T-helper 2 cell treated with Interferon-gamma antibody and Interleukin-4, amounts not matched to agents 5 μg/mL and 100 μg/mL, for 36 hours (primary cell): ENCODE measurements at regions not wholly inside any gene's neighbourhood (a gene's known extent, or its start where the extent isn't known, plus 50 kb on each side); places are given as distances from the start of the nearest gene placed in this dataset.

Experiments used
- DNase-seq: peaks from one replicate; pipeline ENCODE4 v3.0.0; 2021; ENCODE audit warnings: low spot score
- H3K27ac Mint-ChIP-seq: one replicate; pipeline ENCODE4 v1.8.0; 2021; ENCODE audit warnings: mild to moderate bottlenecking, mixed read lengths
- H3K27me3 Mint-ChIP-seq: one replicate; pipeline ENCODE4 v1.8.0; 2021; ENCODE audit warnings: low read depth, mixed read lengths
- H3K36me3 Mint-ChIP-seq: one replicate; pipeline ENCODE4 v1.8.0; 2021; ENCODE audit warnings: low read depth, mixed read lengths
- H3K4me1 Mint-ChIP-seq: one replicate; pipeline ENCODE4 v1.8.0; 2021; ENCODE audit warnings: low read depth, mixed read lengths
- H3K4me3 Mint-ChIP-seq: one replicate; pipeline ENCODE4 v1.8.0; 2022; ENCODE audit warnings: mild to moderate bottlenecking, moderate library complexity, mixed read lengths
- H3K9me3 Mint-ChIP-seq: one replicate; pipeline ENCODE4 v1.8.0; 2021; ENCODE audit warnings: mixed read lengths

- Mint-ChIP-seq H3K9me3 (peaks cover 5% of the 10 kb centered on the region), H3K27ac (no peak overlapping the region), H3K4me1 (peaks cover 41% of the 10 kb centered on the region), H3K36me3 (peaks cover 3% of the 10 kb centered on the region), H3K4me3 (no peak overlapping the region), H3K27me3 (no peaks in the 10 kb centered on the region)
- no peak for DNase-seq
Measured at GRCh38 chr2:7607441-7608173, 690.4 kb downstream of the RNF144A start.

- no peaks in the 10 kb centered on the region for H3K27me3 Mint-ChIP-seq
- DNase-seq = no peak
- peak overlapping the region; percentile 57 for H3K27ac Mint-ChIP-seq
- no peaks in the 10 kb centered on the region for H3K36me3 Mint-ChIP-seq
- no peaks in the 10 kb centered on the region for H3K9me3 Mint-ChIP-seq
- peak overlapping the region; percentile 25 for H3K4me3 Mint-ChIP-seq
- H3K4me1 Mint-ChIP-seq = peaks cover 41% of the 10 kb centered on the region
Measured at GRCh38 chr2:7609556-7609955, 692.3 kb downstream of the RNF144A start.

- DNase-seq = no peak
- Mint-ChIP-seq H3K27me3 (no peaks in the 10 kb centered on the region), H3K4me1 (peaks cover 42% of the 10 kb centered on the region), H3K36me3 (no peaks in the 10 kb centered on the region), H3K9me3 (no peaks in the 10 kb centered on the region), H3K4me3 (peak overlapping the region; percentile 25), H3K27ac (peak overlapping the region; percentile 57)
Measured at GRCh38 chr2:7609974-7610373, 692.8 kb downstream of the RNF144A start.

- peaks cover 2% of the 10 kb centered on the region for H3K36me3 Mint-ChIP-seq
- no peaks in the 10 kb centered on the region for H3K9me3 Mint-ChIP-seq
- H3K4me3 Mint-ChIP-seq = peak overlapping the region; percentile 44
- peaks cover 41% of the 10 kb centered on the region for H3K4me1 Mint-ChIP-seq
- peak overlapping the region; percentile 84 for H3K27ac Mint-ChIP-seq
- no peak for DNase-seq
- H3K27me3 Mint-ChIP-seq = no peaks in the 10 kb centered on the region
Measured at GRCh38 chr2:7611750-7612149, 694.5 kb downstream of the RNF144A start.

- no peak for DNase-seq
- H3K27me3 Mint-ChIP-seq = no peaks in the 10 kb centered on the region
- H3K27ac Mint-ChIP-seq = no peak overlapping the region
- H3K9me3 Mint-ChIP-seq = no peaks in the 10 kb centered on the region
- H3K4me1 Mint-ChIP-seq = peaks cover 35% of the 10 kb centered on the region
- peaks cover 2% of the 10 kb centered on the region for H3K36me3 Mint-ChIP-seq
- H3K4me3 Mint-ChIP-seq = no peak overlapping the region
Measured at GRCh38 chr2:7612969-7613368, 695.8 kb downstream of the RNF144A start.

GRCh38 chr2:7613831-7614230, 696.6 kb downstream of the RNF144A start:
- no peak overlapping the region for H3K4me3 Mint-ChIP-seq
- no peak overlapping the region for H3K27ac Mint-ChIP-seq
- no peak for DNase-seq
- peaks cover 33% of the 10 kb centered on the region for H3K4me1 Mint-ChIP-seq
- H3K9me3 Mint-ChIP-seq = no peaks in the 10 kb centered on the region
- no peaks in the 10 kb centered on the region for H3K27me3 Mint-ChIP-seq
- peaks cover 2% of the 10 kb centered on the region for H3K36me3 Mint-ChIP-seq

- H3K27ac Mint-ChIP-seq = no peak overlapping the region
- H3K4me3 Mint-ChIP-seq = no peak overlapping the region
- H3K36me3 Mint-ChIP-seq = peaks cover 6% of the 10 kb centered on the region
- peaks cover 24% of the 10 kb centered on the region for H3K4me1 Mint-ChIP-seq
- H3K9me3 Mint-ChIP-seq = peaks cover 14% of the 10 kb centered on the region
- DNase-seq = no peak
- H3K27me3 Mint-ChIP-seq = no peaks in the 10 kb centered on the region
Measured at GRCh38 chr2:7618031-7618430, 700.8 kb downstream of the RNF144A start.

- Mint-ChIP-seq H3K27ac (no peak overlapping the region), H3K36me3 (peaks cover 6% of the 10 kb centered on the region)
- DNase-seq = no peak
Measured at GRCh38 chr2:7619203-7619970, 702.2 kb downstream of the RNF144A start.

GRCh38 chr2:7620255-7620654, 703.0 kb downstream of the RNF144A start:
- DNase-seq = no peak
- H3K4me3 Mint-ChIP-seq = no peak overlapping the region
- no peak overlapping the region for H3K27ac Mint-ChIP-seq
- peaks cover 23% of the 10 kb centered on the region for H3K4me1 Mint-ChIP-seq
- peaks cover 19% of the 10 kb centered on the region for H3K9me3 Mint-ChIP-seq
- no peaks in the 10 kb centered on the region for H3K27me3 Mint-ChIP-seq
- peaks cover 6% of the 10 kb centered on the region for H3K36me3 Mint-ChIP-seq

More at GRCh38 chr2:7619203-7619970, 702.2 kb downstream of the RNF144A start:
- peaks cover 15% of the 10 kb centered on the region for H3K9me3 Mint-ChIP-seq
- H3K27me3 Mint-ChIP-seq = no peaks in the 10 kb centered on the region
- peaks cover 24% of the 10 kb centered on the region for H3K4me1 Mint-ChIP-seq
- H3K4me3 Mint-ChIP-seq = no peak overlapping the region

- Mint-ChIP-seq H3K4me3 (no peak overlapping the region), H3K36me3 (peaks cover 4% of the 10 kb centered on the region), H3K27ac (peak overlapping the region; percentile 24), H3K27me3 (no peaks in the 10 kb centered on the region), H3K4me1 (peaks cover 20% of the 10 kb centered on the region), H3K9me3 (peaks cover 19% of the 10 kb centered on the region)
- DNase-seq = no peak
Measured at GRCh38 chr2:7621018-7621814, 704.0 kb downstream of the RNF144A start.

- H3K4me1 Mint-ChIP-seq = peaks cover 11% of the 10 kb centered on the region
- peaks cover 4% of the 10 kb centered on the region for H3K36me3 Mint-ChIP-seq
- peaks cover 16% of the 10 kb centered on the region for H3K9me3 Mint-ChIP-seq
- no peak overlapping the region for H3K4me3 Mint-ChIP-seq
- no peak overlapping the region for H3K27ac Mint-ChIP-seq
- DNase-seq = no peak
- H3K27me3 Mint-ChIP-seq = no peaks in the 10 kb centered on the region
Measured at GRCh38 chr2:7625392-7626138, 708.4 kb downstream of the RNF144A start.

GRCh38 chr2:7626139-7626537, 708.9 kb downstream of the RNF144A start:
- DNase-seq = no peak
- Mint-ChIP-seq H3K9me3 (peaks cover 15% of the 10 kb centered on the region), H3K4me1 (peaks cover 8% of the 10 kb centered on the region), H3K27me3 (no peaks in the 10 kb centered on the region), H3K4me3 (no peak overlapping the region), H3K36me3 (peaks cover 4% of the 10 kb centered on the region), H3K27ac (no peak overlapping the region)

- Mint-ChIP-seq H3K36me3 (no peaks in the 10 kb centered on the region), H3K4me3 (no peak overlapping the region), H3K4me1 (peaks cover 2% of the 10 kb centered on the region)
Measured at GRCh38 chr2:7627583-7627982, 710.4 kb downstream of the RNF144A start.

More at GRCh38 chr2:7627583-7627982, 710.4 kb downstream of the RNF144A start:
- H3K9me3 Mint-ChIP-seq = peaks cover 11% of the 10 kb centered on the region
- H3K27ac Mint-ChIP-seq = no peak overlapping the region
- no peak for DNase-seq
- H3K27me3 Mint-ChIP-seq = no peaks in the 10 kb centered on the region
